HG03342 (cell line): ENCODE measurements at regions not wholly inside any gene's neighbourhood (a gene's known extent, or its start where the extent isn't known, plus 50 kb on each side); places are given as distances from the start of the nearest gene placed in this dataset.
"Not testable (repeated sequence)": the region's sequence is repeated elsewhere in the genome, so short reads cannot be mapped to it uniquely, and the experiment has no call there.

Source experiments
- ATAC-seq: cut with Tn5 transposase; IDR thresholded peaks from one replicate; pipeline ENCODE4 v1.9.1; 2021; ENCODE audit warnings: mild to moderate bottlenecking, moderate library complexity; ENCODE audit not compliant: unreplicated experiment

DNA sequence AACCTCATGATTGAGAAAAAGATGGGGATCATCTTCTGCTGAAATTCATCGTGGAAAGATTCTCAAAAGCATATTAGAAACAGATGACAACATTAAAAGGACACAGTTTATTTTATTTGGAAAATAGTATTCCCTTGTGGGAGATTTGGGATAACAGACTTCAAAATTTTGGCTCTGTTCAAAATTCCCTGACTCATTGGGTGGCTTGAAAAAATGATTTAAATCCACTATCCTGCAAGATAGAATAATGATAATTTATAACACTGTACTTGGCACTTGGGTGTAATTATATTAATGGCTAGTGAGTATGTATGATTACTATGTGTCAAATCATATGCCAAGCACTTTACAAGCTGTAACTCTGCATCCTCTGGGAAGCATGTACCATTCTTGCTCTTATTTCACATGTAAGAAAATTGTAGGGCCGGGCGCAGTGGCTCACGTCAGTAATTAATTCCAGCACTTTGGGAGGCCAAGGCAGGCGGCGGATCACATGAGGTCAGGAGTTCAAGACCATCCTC is 128.8 kb downstream of the LMNTD1 start:
- no peak for ATAC-seq

DNA sequence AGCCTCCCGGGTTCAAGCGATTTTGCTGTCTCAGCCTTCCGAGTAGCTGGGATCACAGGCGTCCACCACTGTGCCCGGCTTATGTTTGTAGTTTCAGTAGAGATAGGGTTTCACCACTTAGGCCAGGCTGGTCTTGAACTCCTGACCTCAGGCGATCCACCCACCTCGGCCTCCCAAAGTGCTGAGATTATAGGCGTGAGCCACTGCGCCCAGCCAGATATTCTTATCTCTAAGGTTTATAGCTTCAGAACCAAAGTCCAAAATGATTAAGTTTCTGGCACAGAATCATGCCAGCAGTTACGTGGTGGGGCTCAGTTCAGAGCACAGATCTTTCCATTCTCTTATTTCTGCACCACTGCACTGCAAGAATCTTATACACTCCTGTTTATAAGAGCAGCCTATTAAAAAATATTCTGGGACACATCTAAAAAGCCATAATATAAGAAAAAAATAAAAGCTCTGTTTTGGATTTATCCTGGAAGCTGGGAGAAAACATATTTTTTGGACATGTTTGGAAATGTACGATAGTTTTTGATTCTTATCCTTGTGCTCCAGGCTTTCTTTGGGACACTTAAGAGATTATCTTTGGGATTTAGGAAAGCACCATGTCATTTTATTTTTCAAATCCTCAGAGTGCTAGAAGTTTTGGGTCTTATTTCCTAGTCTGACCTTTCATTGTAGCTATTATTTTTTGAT is 129.6 kb downstream of the LMNTD1 start:
- ATAC-seq, result no peak

DNA sequence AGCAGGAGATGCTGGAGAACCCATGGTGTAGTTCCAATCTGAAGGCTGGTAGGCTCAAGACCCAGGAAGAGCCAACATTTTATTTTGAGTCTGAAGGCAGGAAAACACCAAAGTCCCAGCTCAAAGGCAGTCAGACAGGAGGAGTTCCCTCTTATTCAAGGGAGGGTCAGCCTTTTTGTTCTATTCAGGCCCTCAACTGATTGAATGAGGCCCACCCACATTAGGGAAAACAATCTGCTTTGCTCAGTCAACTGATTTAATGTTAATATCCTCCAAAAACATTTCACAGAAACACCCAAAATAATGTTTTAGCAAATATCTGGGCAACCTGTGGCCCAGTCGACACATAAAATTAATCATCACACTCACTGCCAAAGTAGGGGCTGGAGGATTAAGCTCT is 130.8 kb downstream of the LMNTD1 start:
- ATAC-seq, result no peak

DNA sequence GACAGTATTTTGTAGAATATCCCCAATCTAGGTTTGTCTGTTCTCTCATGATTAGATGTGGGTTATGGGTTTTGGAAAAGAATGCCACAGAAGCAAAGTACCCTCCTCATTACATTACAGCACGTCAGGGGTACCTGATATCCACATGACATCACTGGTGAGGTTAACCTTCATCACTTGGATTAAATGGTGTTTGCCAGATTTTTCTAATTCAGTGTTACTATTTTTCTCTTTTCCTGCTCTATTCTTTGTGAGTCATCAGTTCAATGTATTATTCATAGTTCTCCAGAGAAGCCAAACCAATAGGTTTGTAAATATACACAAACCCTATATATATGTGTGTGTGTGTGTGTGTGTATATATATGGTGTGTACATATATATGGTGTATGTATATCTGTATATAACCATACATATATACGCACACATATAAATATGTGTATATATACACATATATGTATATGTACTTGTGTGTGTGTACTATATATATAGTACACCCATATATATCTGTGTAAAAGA is 131.4 kb downstream of the LMNTD1 start:
- ATAC-seq, result no peak

DNA sequence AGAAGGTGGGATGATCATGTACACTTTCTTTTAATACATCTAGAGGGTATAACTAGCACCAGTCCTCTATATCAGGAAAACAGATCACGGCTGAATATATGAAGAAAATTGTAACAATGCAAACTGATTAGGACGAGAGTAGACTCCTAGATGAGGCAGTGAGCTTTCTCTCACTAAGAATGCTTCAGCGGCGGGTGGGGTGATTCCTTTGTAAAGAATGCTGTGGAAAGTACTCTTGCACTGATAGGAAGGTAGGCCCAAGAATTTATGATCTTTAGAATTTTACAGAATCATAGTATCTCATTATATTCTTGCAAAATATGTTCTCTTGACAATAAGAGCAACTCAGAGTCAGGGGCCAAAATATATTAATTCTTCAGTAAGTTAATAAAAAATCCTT is 133.0 kb downstream of the LMNTD1 start:
- no peak for ATAC-seq

DNA sequence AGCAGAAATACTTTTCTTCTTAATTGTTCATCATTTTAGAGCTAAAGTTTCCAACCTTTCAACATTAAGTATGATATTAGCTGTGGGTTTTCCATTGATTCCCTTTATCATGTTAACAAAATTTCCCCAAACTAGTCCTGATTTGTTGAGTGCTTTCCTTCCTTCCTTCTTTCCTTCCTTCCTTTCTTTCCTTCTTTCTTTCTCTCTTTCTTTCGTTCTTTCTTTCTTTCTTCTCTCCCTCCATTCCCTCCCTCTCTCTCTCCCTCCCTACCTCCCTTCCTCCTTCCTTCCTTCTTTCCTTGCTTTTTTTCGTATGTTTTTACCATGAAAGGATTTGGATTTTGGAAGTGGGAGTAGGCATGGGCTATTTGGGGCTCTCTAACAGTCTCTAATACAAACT is 133.5 kb downstream of the LMNTD1 start:
- ATAC-seq, result no peak

DNA sequence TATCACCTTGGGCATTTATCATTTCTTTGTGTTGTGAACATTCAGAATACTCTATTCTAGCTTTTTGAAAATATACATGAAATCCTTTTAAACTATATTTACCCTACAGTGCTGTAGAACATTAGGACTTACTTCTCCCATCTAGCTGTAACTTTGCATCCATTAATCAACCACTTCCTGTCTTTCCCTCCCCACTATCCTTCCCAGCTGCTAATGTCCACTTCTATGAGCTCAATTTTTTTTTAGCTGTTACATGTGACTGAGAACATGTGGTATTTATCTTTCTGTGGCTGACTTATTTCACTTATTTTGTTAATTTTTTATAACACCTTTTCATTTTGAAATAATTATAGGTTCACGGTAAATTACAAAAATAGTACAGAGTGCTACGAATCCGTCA is 136.0 kb downstream of the LMNTD1 start:
- ATAC-seq, result no peak

DNA sequence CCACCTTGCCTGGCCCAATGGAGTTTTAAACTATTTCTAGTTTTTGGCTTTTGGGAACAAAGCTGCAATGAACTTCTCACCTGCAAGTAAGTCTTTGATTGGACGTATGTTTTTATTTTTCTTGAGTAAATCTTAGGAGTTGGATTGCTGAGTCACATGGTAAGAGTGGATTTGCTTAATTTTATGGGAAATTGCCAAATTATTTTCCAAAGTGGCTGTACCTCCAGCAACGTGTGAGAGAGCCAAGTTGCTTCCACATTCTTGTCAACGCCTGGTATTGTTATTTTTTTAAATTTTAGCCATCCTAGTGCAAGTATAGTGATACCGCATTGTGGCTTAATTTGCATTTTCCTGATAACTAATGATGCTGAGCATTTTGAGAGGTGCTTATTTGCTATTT is 136.6 kb downstream of the LMNTD1 start:
- no peak for ATAC-seq

DNA sequence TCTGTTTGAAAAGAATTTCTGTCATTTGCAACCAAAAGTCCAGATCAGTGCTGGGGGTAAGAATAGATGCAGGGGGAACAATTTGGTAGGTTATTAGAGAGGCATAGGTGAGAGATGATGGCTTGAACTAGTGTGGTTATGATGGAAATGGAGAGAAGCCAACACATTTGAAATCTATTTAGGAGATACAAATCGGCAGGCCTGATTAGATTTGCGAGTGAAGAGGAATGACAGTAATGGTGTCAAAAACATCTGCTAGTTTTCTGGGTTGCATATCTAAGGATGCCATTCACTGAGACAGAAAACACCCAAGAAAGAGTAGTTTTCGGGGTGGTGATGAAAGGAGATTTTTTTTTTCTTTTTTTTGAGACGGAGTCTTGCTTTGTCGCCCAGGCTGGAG is 138.1 kb downstream of the LMNTD1 start:
- ATAC-seq, result no peak

DNA sequence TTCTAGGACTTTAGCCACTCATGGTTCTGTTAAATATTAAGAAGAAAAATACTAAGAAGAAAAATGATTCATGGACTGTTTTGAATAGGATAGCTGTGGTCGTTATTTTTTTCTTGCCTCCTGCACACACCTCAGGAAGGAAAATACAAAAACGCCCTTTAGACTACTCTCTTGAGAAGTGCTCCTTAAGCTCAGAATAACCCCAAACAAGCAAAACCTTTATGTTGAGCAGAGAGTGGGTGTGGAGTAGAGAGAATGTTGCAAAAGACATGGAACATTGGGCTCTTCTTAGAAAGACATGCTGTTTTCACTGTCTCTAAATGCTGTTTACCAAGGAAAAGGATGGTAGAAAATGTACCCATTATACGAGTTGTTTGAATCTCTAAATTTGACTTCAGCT is 140.3 kb downstream of the LMNTD1 start:
- no peak for ATAC-seq

DNA sequence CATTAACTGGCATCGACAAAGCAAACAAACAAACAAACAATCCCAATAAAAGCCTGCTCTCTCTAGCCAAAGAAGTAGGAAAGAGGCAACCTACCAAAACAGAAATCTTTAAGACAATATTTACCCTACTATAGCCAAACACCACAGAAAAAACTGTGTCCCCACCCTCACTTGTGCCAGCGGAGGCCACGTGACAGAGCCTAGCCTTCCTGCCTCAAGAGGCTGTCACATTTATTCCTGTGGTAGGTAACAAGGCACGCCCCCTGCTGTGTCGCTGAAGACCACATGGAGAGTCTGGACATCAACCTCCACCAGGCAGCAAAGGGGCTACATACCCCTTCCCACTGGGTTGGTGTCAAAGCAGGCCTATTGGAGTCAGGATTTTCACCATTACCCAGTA is 148.1 kb downstream of the LMNTD1 start:
- no peak for ATAC-seq

DNA sequence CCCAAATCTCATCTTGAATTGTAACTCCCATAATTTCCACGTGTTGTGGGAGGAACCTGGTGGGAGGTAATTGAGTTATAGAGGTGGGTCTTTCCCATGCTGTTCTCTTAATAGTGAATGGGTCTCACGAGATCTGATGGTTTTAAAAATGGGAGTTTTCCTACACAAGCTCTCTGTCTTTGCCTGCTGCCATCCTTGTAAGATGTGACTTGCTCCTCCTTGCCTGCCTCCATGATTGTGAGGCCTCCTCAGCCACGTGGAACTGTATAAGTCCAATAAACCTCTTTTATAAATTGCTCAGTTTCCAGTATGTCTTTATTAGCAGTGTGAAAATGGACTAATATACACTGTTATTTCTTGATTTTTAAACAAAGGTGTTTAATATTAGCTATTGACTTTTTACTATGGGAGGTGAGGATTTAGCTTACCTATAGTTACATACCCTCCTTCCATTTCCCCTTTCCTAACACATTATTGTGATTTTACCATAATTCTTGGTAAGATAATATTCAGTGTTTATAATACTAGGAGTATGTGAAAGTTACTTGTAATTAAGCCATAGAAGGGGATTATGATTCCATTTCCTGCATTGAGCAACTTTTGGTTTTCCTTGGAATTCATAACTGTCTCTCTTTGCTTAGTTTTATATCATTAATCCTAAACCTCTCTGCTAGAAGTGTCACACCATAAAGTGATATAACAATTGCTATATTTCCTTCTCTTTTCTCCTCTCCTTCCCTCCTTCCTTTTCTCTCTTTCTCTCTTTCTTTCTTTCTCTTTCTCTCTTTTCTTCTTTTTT is 151.0 kb upstream of the KRAS start:
- no peak for ATAC-seq

DNA sequence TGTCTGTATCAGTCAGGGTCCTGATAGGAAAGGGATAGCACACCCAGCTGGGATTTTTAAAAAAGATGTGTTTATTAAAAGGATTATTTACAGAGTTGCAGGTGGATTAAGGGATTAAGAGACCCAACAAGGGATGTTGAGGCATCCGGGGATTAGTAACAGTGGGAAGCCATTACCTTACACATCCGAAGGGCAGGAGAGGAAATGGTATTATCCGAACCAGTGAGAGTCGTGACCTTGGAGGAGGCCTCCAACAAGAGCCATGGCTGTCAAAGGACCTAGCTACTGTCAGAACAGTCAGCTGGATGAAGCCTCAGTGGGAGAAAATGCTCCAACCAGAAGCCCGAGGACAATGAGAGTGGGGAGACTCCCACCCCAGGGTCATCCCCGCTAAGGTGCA is 146.3 kb upstream of the KRAS start:
- ATAC-seq, result no peak

DNA sequence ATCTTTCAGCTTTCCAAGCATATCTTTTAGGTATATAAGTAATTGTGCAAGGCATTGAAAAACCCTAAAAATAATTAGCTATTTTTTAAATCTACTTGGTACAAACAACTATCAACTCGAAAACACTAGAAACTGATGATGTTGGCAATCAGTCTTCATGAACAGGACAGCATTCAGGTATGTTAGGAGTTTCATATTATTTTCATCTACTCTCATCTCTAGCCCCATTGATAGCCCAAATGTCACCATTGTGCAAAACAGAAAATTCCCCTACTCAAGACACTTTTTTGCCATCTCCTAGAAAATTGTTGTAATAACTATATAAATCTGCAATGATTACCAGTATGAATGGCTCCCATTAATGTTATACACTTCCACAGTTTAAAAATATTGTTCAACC is 144.5 kb upstream of the KRAS start:
- ATAC-seq, result no peak

DNA sequence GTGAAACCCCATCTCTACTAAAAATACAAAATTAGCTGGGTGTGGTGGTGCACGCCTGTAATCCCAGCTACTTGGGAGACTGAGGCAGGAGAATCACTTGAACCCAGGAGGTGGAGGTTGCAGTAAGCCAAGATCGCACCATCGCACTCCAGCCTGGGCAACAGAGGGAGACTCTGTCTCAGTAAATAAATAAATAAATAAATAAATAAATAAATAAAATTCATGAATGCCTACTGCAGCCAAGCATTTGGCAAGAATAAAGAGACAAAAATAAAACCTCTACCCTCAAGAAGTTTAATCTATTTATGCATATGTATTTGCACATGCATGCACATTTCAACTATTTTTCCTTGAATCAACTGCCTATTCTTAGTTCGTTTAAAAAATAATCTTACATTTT is 144.0 kb upstream of the KRAS start:
- not testable (repeated sequence) for ATAC-seq

DNA sequence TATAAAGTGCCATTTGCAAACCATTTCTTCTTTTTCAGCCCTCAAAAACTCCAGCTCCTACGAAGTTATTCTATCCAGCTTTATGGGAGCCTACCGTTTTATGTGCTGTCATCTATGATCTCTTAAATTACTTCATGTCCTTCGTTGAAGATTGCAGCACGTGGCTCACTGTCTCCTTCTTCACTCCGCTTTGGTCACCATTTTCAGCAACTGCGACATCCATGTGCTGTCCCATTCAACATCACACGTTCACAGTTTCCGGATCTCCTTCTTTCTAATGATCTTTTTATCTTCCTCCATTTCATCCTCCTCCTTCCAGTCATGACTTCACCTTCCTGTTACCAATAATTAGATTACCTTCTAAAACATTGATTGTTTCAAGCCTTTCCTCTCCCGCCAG is 143.3 kb upstream of the KRAS start:
- no peak for ATAC-seq

DNA sequence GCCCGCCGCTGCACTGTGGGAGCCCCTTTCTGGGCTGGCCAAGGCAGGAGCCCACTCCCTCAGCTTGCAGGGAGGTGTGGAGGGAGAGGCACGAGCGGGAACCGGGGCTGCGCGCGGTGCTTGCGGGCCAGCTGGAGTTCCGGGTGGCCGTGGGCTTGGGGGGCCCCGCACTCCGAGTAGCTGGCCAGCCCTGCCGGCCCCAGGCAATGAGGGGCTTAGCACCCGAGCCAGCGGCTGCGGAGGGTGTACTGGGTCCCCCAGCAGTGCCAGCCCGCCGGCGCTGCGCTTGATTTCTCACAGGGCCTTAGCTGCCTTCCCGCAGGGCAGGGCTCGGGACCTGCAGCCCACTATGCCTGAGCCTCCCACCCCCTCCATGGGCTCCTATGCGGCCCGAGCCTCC is 140.6 kb upstream of the KRAS start:
- not testable (repeated sequence) for ATAC-seq

DNA sequence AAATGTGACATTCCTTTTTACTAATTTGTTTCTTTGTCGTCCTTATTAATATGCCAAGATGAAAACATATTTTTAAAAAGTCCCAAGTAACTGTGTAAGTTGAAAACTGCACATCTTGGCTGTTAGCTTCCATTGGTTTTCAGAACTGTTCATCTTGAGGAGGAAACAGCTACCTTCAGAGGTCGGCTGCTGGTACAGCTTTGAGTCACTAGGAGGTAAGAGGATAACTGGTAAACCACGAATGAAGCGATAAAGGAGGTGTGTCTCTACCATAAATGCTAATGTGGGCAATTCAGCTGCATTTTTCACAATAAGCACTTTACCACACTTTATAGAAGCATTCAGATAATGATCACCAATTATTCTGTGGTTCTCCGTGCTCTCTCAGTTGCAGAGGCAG is 137.5 kb upstream of the KRAS start:
- no peak for ATAC-seq

DNA sequence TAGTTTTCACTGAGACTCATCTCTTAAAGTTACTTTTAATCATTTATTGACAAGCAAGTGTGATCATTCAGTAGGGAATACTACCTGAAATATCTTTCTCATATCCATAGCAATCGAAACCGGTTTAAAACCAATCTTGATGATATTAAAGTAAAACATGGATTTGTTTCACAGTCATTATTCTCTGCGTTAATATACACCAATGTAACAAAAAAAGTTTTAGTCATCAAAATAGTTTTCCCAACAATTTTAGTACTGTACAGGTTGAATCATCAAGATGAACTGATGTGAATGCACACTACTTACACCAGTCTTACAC is 137.0 kb upstream of the KRAS start:
- ATAC-seq, result no peak

DNA sequence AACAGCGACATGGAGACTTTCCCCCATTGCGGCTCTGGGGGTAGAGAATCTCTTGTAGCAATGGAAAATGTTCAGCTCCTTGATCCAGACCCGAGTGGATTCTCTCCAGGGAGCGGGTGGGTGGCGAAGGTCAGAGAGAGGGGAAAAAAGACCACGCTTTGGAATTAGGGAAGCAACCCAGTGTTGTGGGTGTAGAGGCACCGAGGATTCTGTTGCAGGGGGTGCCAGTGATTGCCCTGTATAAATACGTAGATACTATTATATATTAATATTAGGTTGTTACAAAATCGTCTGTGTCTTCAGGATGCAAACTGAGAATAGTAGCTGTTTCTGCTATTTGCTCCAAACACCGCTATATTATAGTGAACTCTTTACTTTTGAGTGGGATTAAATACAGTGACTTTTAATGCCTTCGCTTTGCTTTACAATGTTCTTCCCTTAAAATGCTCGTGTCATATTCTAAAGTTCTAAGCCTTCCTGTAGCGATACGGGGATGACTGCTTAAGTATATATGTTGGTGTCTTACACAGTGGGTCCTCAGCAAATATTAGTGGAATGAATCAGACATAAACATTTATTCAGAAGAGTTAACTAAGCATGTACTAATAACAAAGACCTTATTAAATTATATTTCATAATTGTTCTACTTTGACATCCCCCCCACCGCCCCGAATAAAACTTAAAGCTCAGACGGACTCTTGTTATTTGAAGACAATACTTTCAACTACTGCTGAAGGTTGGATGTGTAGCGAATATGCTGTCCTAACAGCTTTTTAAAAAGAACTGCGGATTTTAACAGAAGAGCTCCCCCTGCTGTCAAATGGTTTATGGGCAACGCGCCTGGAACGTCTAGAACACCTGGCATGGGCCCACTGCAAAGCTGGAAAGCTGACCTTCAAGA is 136.4 kb upstream of the KRAS start:
- peak; percentile 0 for ATAC-seq

DNA sequence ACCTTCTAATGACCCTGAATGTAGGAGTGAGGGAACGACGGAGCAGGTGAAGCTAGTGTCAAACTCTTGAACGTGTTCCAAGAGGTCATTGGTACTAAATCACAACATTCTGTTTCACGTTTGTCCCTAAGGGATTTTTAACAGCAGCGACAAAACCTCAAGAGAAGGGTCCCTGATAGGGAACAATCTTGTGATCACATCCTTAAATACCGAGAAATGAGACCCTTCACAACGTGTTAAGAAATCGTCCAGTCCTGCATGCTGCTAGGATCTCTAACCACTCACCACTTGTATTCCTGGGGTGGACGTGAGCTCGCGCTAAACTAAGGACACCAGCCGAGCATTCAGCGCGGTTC is 134.1 kb upstream of the KRAS start:
- ATAC-seq, result no peak
